Hepatic stellate cell (primary cell): ENCODE measurements at regions not wholly inside any gene's neighbourhood (a gene's known extent, or its start where the extent isn't known, plus 50 kb on each side); places are given as distances from the start of the nearest gene placed in this dataset.

Experiments used
- DNase-seq: peaks from one replicate; pipeline ENCODE4 v3.0.0; 2011; ENCODE audit warnings: low spot score

DNA sequence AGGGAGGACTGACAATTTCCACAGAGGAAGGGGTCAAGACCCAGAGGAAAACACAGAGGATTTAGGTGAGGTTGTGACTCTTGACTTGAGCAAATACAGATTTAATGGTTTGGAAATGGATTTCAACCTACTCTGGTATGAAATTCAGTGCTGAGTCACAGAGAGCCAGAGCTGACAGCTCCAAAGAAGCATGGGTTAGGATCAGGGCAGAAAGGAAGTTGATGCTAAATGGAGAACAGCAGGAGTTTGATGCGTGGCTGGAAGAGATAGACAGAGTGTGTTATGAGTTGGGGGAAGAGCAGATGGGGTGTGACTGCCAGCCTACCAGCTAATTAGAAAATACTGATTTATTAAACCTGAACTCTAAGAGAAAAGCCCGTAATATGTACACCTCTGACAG lies 272.6 kb downstream of the FOXG1 start:
- no peak for DNase-seq

DNA sequence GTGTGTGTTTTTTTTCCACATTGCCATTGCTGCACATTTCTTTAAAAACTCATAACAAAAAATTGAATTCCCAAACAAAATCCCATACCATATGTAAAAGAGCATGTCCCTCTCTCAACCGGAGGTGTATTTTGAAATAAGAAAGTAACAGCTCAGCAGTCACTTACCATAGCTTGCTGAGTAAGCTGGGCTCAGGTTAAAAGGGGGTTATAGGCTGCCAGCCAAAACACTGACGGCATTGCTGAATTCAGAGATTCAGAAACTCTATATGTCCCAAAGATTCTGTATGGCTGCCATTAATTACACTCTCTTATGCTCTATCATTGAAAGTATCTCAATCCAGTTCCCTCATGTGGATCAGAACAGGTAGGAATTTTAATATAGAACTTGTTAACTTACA lies 276.0 kb downstream of the FOXG1 start:
- no peak for DNase-seq

DNA sequence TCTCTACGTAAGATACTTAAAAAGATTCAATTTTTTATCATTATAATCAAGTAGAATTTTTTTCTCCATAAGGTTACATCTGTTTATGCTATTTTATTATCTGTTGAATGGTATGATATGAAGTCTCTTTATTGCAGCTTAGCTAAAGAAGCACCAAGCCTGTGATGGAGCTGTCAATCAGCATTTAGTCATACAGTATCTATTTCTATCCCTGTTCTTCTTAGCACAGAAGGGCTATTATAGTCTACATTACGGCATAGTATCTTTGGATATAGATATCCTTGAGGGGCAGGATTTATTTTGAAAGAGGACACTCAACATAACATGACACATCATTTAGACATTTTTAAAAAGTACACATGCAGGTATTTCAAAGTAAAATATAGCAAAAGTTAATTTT lies 277.1 kb downstream of the FOXG1 start:
- no peak for DNase-seq

DNA sequence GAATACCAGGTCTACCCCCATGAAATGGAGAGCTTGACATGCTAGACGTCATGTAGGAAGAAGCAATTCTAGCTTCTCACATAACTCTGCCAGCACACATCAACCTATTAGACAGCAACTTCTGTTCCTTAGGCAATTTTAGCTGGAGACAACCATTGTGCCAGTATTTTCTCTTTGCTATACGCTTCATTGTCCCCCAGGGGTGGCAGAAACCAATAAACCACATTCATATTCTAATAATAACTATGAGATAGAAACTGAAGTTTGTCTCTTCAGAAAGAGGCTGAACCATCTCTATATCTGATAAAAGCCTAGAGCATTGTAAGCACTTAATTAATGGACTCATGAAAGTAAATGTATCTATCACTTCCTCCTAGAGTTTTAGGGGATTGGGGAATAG lies 278.6 kb downstream of the FOXG1 start:
- DNase-seq: no peak

DNA sequence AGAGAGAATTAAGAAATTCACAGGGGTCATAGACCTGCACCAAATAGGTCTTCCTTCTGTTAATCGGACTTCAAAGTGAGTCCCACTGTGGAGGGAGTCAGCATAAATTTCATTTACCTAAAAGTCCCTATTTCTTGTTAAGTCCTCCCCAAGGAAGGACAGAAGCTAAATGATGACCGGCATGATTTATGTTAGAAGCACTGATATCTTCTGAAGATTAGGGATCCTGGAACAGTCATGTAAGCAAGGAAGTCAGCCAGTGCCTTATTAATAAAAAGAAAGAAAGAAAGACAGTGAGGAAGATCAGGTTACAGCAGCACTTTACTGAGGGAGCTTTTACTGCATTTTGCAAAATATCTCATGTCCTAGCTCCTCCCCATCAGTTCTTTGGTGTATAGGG lies 287.5 kb downstream of the FOXG1 start:
- DNase-seq: no peak

DNA sequence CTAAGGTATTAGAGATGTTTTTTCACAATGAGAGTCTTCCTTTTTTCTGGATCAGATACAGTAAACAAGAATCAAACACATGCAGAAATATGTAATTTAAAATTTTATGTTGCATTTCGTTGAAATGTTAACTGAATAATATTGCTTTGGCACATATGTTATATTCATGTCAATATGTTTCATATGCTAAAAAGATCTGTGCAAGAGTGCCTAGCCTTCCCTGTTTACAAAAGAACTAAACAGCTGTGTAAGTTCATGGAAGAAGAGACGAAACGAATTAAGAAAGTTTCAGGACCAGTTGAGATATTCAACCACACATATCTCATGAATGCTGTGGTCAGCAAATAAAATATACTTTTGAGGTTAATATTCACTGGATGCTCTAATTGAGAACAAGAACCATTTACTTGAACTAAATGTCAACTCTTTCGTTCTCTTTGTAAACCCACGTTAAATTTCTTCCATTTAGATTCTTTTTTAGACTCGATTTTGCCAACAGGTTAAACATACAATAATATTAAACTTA lies 289.5 kb downstream of the FOXG1 start:
- DNase-seq: no peak

DNA sequence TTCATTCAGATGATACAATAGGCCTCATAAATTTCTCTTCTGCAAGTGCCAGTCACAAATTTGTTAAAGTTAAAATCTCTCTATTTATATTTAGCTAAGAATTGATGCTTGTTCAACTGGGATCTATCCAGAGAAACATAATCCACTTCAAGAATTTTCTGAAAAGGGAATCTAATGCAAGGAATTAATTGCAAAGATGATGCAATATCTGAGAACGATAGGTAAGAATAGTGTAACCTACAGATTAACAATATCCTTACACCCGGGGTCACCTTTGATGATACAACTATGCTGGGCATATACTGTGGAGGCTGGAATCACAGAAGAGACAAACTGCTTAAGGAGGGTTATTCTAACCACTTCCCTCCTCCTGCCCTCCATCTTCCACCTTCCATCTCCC lies 295.1 kb downstream of the FOXG1 start:
- no peak for DNase-seq

DNA sequence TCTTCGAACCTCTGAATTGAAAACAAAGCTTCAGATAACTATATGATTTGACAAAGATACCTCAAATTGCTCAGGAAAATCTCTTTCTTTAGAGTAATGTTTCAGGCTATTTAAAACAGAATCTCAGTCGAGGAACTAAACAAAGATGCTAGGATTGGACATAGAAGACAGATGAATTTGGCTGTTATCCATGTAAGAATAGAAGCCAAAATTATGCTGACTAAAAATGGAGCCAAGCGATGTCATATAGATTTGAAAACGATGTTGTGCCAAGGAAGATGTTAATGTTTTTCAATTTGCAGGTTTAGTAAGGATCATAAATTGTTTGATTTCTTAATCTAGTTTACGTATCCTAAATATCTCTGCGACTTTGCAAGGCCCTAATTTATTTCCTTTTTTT lies 295.9 kb downstream of the FOXG1 start:
- no peak for DNase-seq

DNA sequence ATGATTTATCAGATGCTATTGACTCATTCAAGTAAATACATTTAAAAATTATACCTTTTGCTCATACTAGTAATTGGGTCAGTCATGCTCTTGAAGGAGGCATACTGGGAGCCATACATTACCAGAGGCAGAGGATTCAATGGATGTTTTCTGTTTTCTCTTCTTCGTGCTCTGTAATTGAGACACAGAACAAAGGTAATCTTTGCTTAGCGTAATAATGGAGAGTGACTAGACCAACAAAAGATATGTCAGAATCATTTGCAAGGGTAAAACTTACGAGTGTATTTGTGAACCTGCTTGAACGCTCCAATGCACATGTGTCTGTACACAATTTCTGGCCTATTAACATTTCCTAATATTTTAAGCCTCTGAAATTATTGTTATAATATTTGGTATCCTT lies 296.4 kb downstream of the FOXG1 start:
- DNase-seq: no peak

DNA sequence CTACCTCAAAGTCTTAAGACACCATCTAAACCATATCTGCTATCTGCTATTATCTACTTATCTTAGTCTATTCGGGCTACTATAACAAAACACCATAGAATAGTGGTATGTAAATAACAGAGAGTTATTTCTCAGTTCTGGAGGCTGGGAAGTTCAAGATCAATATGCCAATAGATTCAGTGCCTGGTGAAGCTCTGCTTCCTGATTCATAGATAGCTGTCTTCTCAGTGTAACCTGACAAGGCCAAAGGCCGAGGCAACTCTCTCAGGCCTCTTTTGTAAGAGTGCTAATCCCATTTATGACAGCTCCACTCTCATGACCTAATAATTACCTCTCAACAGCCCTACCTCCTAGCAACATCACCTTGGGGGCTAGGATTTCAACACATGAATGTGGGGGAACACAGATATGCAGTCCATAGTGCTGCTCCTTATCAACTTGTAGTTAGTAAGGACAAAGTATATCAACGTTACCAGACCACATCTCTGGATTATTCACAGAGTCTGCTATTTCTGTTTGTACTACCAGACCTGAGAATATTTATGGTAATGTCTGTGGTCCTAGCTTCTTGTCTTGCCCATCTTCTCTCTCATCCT lies 297.8 kb downstream of the FOXG1 start:
- DNase-seq: no peak

DNA sequence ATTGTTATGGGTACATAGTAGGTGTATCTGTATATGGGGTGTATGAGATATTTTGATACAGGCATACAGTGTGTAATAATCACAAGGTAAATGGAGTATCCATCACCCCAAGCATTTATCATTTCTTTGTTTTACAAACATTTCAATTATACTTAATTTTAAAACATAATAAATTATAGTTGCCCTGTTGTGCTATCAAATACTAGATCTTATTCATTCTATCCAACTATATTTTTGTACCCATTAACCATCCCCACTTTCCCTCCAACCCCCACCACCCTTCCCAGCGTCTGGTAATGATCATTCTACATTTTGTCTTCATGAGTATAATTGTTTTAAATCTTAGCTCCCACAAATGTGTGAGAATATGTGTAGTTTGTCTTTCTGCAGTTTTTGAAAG lies 302.6 kb downstream of the FOXG1 start:
- DNase-seq: no peak

DNA sequence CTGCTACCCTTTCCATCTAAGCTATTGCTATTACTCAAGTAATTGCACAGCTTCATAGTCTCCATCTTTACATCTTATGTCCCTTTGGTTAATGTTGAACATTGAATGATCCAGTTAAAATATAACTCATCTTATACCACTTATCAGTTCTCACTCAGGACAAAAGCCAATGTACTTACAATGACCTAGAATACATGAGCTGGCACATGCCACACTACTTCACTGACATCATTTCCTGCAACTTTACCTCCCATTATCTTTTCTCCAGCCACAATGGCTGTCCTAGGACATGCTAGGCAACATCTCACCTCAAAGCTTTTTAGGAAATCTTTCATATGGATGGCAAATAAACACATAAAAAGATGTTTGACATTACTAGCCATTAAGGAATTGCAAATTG lies 309.2 kb downstream of the FOXG1 start:
- no peak for DNase-seq

DNA sequence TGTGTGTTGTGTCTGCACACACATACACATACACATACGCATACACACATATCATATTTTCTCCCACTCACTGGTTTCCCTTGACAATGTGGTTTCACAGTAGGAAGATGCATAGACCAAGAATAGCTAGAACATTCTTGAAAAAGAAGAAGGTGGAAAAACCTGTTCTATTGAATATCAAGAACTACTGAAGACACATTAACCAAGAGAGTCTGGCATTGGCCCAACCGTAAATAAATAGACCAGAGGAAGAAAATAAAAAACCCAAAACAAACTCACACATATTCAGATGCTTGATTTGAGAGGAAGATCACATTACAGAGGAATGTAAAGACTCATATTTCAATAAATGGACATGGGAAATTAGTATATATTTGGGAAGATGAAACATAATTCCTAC lies 311.3 kb downstream of the FOXG1 start:
- DNase-seq: no peak

DNA sequence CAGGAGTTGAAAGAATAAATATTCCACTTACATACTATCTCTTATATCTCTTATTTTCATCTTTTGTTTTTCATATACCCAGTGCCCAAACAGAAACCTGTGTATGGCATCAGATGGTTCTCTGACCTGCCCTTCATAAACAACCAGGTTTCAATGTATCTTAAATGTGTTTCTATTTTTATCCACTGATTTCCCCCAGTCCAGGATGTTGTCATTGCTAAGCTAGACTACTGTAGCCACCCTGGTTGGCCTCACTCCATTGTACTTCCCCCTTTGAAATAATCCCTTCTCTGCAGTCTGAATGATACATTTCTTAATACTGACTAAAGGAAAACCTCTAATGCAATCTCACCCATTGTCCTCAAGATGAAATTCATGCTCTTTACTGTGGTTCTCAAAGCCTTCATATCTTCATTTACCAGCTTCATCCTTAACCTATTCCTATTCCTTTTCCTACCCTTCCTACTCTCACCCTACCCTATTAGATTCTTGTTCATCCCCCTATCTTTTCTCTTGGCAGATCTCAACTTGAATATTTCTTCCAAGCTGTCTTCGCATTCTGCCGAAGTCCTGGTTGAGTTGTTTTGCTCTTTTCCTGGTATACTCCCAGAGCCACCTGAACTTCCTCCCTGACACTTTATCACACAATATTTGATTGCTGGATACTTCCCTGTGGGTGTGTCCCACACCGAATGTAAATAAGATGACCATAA lies 312.4 kb downstream of the FOXG1 start:
- no peak for DNase-seq

DNA sequence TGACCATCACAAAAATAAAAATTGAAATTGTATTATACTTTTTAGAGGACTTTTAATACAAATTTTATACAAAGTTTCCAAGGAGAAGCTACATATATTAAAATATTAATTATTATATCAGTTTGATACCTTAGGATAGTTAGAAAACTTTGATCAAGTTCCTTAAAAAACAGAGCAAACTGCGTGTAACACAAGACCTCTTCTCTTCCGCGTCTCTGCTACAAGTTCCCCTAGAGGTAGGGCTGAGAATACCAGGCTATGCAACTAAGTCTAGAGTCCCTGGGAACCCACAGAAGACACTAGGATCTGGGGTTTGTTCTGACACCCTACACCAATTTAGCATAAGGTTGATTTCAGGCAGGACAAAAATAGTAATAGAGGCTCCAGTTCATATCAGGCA lies 319.0 kb downstream of the FOXG1 start:
- DNase-seq: no peak

DNA sequence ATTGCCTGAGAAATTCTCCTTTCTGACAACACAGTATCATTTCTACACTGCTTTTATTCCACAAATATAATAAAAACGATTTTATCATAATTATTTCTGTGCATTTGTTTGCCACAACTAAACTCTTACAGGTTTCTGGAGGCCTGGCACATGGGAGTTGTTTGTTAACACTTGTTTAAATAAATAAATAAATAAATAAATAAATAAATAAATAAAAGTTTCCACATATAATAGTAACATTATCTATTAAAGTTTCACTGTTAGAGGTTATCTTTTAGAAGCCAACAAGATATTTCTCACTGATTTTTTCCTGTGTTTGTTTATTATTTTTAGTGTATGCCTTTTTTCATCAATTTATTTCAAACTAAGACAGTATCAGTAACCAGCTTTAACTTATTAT lies 323.3 kb downstream of the FOXG1 start:
- DNase-seq: no peak

DNA sequence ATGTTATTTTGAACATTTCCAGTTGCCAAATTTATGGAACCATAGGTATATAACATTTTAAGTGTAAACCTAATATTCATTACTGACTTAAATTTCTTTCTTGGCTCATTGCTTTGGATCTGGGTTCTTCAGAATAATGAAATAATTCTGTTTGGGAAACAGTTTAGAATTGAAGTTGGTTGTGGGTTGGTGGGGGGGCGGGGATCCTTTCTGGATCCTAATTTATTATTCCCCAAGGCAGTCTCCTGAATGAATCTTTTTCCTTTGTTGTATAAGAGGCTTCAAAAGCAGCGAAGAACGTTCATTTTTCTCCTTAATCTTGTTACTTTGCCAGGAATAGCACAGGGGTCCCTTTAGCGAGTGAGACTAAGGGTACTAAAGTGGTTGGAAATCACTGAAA lies 325.5 kb downstream of the FOXG1 start:
- no peak for DNase-seq

DNA sequence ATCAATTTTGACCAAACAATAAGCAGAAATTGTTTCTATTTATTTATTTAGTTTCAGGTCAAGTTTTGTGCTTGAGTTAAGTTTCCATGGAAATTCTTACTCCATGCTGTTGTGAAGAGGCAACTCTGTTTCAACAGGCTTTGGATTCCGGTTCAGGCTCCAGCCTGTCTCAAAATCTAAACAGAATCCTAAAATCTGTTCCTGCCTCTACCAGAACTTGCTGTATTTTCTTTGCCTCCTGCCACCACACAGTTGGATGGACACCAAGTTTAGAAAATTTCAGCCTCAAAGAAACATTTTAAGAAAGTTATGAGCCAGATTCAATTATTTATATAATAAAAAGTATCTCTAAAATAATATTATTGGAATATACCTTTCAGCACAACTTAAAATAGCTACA lies 330.9 kb downstream of the FOXG1 start:
- no peak for DNase-seq

DNA sequence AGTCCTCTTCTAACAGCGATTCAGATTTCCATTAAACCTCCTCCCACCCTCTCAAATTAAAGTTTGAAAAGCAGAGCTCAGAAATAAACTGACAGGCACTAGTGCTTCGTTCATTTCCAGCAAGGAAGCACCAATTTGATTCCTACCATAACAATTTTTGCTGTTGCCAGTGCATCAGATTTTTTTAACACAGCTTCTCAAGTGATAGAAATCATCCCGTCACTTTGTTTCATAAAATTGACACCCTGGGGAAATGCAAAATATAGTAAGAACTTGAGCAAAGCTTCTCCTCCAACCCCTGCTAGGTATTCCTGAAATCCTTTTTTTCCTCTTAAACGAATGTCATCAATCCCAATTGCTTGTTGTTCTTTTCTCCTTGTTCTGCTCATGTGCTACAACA lies 332.1 kb downstream of the FOXG1 start:
- DNase-seq: no peak

DNA sequence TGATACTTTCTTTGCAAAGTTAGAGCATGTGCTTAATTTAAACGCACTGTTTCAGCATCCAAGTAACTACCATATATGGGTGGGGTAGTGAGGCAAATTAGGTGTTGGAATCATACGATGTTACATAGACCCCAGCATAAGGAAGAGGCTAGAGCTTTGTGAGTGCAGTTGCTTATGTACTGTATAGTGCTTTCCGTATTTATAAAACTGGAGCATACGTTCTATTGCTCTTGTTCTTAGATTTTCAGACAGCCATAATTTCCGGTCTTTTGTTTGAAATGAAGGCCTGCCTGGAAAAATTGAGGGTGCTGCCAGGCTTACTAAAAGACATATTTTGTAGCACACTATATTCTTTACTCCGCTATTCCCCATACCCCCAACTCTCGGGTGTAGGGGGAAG lies 335.7 kb downstream of the FOXG1 start:
- no peak for DNase-seq

DNA sequence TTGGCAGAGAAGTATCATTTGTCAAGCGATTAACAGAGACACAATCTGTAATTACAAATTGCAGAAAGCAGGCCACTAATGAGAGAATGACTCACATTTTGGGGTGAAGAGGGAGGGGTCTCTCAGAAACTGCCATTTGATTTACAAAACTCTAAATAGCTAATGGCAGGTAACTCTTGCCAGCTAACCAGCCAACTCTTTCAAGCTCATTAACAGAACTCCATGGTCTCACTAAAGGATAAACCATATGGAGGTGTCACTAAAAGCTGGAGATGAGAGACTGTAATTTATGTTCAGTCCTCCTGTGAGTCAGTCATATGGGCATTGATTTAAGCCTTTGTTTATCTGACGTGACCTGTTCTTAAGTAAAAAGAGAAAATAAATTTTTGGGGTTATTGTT lies 336.4 kb downstream of the FOXG1 start:
- DNase-seq: no peak

DNA sequence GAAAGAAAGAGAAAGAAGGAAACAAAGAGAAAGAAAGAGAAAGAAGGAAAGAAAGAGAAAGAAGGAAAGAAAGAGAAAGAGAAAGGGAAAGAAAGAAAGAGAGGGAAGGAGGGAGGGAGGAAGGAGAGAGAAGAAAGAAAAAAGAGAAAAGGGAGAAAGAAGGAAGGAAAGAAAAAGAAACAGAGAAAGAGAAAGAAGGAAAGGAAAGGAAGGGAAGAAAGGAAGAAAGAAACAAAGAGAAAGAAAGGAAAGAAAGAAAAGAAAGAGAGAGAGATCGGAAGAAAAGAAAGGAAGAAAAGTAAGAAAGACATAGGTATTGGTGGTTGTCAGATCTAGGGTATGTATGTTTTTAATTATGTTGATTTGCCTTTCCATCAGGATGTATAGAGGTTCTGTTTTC lies 342.3 kb downstream of the FOXG1 start:
- no peak for DNase-seq

DNA sequence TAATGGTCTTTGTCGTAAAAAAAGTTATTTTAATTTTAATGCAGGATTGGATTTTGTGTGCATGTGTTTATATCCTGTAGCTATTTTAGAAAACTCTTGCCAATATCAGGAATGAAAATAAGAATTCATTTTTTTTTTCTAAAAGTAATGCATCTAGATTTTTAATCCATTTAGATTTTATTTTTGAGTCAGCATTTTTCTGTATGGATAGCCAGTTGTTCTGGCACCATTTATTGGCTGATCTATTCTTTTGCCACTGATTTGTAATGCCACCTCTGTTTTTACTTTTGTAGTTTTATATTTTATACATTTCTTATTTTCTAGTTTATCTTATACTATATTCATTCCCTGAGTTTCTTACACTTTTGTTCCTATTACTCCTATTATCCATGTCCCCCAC lies 343.0 kb downstream of the FOXG1 start:
- DNase-seq: no peak

DNA sequence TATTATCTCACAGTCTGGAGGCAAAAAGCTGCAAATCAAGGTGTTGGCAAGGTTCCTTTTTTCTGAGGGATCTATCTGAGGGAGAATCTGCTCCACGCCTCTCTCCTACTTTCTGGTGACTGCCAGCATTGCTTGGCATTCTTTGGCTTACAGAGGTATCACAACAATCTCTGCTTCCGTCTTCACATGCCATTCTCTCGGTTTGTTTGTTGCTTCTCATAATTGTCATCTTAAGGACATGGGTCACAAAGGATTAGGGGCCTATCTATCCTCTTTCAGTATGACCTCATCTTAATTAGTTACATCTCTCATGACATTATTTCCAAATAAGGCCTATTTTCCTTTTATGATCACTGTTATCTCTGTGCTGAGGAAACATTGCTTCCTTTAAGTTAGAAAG lies 345.0 kb downstream of the FOXG1 start:
- DNase-seq: no peak
